IPS DF 19.7 (cell line): ENCODE measurements at regions not wholly inside any gene's neighbourhood (a gene's known extent, or its start where the extent isn't known, plus 50 kb on each side); places are given as distances from the start of the nearest gene placed in this dataset.

Experiments used
- DNase-seq: peaks from one replicate; pipeline ENCODE4 v3.0.0-alpha.2; 2013; ENCODE audit warnings: low read depth, low spot score

DNA sequence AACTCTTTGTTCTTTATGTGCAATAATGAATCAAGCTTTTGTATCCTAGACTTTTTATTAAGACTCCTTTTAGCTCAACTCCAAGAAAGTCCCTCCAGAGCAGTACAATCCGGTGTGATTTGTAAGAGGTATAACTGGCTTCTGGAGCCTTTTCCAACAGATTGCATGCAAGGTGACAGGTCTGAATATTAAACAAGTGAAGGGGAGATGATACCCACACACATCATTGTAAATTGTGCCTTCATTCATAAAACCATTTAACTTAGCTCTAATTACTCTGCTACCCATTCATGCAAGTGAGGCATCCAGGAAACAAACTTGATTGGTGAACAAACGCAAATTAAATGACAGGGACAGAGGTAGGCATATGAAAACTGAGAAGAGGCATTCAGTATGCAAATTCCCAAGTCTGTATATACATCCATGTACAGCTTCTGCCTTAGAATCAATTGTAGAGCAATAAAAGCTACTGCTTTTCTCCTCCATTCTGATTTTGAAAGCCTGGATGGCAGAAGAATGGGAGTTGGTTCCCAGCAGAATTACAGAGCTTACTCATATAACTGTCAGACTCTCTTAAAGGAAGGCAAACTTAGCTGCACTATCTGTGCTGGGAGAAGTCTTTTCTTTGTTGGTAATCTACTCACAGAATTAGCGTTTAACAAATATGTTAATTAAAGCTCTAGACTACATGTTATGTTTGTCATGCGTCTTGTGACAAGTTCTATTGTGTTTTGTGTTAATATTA, 261.0 kb upstream of the CDH6 start:
- no peak for DNase-seq

DNA sequence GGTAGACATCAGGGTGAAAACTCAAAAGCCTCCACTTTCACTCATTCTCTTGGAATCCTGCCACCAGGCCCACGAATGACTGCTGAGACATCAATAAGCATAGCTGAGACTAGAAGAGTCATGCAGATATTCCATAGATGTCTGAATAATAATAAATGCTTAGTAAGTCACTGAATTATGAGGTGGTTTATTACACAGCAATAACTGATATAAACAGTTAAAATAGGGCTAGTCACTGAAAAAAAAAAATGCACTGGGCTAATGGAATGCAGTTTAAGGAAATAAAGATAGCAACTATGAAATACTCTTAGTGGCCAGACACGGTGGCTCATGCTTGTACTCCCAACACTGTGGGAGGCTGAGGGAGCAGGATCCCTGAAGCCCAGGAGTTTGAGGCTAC, 262.8 kb upstream of the CDH6 start:
- no peak for DNase-seq

DNA sequence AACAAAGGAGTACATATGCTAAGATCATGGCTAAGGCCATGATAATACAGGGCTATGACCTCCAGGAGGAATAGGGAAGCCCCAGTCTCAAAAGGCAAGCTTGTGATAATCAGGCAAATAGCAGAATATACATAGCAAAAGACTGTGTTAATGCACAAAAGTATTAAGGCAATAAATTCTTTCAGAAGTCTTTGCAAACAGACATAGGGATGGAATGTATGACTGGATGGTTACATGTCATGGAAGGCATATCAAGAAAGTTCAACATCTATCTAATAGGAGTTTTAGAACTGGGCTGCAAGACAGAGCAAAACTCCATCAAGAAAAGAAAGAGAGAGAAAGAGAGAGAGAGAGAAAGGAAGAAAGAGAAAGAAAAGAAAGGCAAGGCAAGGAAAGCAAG, 264.5 kb upstream of the CDH6 start:
- no peak for DNase-seq

DNA sequence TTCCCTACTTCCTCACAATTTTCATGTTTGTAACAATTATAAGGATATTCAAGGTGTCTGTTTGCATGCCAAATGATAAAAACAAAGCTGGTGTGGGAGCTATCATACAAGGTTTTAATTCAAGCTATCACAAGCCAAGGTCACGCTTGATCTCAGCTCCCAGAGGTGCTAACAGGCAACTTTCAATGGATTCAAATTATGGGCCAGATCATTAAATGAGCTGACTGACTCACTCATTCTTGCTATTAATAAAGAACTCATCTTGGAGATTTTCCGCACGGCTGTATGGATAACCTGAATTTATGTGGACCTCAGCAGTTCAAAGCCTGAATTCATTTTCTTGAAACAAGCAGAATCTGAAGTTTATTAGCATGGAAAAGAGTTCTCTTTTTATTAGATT, 267.3 kb upstream of the CDH6 start:
- no peak for DNase-seq

DNA sequence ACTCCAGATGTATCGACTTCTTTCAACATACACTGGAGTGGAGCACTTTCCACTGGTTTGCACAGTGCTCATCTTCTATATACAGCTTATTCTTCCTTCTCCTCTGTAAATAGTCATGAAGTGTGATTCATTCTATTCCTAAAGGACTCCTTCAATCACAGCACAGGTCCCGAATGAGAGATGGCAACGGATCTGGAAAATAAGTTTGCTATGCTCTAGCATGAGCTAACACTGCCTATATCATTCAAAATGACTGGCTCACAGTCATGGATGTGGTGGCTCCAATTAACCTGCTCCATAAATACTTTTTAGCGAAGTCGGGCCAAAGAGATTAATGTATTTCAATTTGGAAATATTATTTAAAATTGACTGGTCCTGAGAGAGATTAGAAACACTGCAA, 272.1 kb upstream of the CDH6 start:
- no peak for DNase-seq

DNA sequence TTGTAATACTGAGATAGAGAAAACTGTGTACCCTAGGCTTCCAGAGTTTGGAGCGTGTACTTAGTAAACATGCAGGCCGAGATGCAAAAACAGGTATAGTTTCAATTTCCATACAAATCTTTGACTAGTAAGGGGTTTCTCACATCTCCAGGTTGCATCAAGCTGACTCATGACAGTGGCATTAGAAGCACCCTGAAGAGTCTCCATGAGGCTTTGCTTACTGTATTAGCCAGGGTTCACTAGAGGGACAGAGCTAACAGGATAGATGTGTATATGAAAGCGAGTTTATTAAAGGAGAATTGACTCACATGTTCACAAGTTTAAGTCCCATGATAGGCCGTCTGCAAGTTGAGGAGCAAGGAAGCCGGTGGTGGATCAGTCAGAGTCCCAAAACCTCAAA, 275.3 kb upstream of the CDH6 start:
- no peak for DNase-seq

DNA sequence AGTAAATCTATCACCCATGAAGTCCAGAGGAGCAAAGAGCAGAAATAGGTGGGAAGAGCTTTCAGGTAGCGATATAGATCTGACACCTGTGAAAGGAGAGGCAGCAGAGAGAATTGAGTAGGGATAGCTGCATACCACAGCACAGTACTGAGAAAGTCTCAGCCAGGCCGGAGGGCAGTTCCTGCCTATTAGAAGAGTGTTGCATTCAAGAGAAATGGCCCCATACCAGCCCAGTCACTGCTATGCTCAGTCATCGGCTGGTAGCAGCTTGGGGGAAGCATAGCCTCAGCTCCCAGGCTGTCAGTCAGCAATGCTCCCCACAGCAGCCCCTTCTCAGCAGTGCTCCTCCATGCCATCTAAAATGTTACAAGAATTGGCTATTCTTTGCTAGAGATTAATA, 285.1 kb upstream of the CDH6 start:
- DNase-seq: no peak

DNA sequence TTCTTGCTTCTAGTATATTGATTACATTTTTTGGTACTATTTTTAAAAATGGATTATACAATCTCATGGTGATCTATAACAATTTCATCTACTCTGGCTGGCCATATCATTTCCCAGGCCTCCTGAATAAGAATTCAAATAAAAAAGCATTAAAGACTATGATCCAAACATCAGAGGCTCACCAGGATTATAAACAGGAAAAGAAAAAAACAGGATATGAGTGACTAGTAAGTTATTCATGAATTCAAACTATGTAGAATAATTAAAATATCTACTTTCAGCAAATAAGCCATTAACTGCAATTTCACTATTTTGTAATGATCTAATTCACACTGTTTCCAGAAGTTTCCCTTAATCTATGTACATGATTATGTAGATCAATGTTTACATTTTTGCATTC, 293.1 kb upstream of the CDH6 start:
- no peak for DNase-seq

DNA sequence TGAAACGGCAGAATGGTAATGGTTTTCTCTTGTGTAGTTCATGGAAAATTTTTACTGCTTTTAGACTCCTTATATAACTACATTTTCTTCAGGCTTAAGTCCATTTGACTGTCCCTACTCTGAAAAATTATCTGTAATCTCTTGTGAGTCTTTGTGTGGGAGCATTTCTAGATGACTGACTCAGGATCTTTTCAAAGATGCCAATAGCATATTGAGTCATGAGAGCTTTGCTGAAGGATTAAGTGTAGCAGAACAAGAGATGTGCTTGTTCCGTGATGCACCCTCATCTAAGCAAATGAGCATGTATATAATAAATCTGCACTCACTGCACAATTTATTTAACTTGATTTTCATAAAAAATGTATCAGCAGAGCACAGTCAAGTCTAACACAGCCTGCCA, 298.7 kb upstream of the CDH6 start:
- DNase-seq: no peak

DNA sequence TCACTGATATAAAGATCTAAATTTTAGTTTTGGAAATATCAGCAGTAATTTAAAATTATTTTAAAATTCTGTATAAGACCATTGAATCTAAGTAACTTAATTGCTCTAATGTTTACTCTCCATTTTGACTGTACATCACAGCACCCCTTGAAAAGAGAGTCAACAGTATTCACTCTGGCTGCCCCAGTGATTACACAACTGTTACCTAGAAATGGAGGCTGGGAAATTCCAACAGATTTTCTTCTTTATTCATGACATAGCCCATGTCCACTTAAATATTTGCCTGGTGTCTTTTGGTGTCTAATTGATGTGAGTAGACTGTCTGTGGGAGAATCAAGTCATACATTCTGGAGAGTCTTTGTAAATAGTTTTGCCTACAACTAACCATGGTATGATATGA, 301.8 kb upstream of the CDH6 start:
- DNase-seq: no peak

DNA sequence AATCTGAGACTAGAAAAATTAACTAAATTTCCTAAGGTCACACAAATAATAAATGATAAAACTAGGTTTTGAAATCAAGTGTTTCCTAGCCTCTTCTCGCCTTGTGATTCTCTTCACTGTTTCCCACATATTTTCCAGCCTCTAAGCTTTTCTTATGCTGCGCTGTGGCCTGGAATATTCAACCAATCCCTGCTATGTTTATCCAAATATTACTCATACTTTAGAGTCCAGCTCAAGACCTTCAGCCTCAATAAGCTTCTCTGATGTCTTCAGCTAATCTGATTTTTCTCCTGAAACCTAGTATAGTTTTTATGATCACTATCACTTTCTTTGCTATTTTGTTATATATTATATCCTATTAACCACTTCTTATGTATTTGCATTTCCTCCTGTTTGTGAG, 303.1 kb upstream of the CDH6 start:
- DNase-seq: no peak

DNA sequence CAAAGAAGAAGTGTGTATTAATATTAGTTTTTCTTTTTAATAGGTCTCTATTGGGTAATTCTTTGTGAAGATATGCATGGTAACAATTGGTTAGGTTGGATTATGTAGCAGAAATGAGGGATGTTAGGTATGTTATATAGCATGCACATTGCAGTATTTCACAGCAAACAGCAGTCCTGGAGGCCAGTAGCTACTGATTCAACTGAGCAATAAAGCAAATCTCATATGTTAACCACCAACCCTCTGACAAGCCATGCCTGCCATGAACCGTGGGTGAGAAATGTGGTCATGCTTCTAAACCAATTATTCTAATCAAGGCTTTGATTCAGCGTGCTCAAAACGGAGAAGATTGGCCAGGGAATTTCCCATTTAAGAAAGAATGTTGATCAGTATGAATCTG, 313.0 kb upstream of the CDH6 start:
- no peak for DNase-seq

DNA sequence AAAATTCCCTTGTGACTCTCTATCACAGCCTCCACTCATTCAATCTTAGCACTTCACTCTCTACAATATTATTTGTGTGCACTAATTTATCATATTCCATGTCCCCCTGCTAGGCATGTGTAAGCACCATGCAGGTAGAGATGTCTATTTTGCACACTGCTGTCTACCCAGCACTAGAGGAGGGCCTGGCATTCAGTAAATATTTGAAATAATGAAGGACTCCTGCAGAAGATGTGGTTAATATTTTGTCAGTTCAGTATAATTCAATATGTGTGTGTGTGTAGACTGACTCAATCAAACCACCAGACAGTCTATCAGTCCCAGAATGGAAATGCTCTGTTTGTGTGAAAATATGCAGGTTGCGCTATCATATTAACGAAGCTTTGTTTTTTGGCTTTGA, 313.6 kb upstream of the CDH6 start:
- DNase-seq: no peak

DNA sequence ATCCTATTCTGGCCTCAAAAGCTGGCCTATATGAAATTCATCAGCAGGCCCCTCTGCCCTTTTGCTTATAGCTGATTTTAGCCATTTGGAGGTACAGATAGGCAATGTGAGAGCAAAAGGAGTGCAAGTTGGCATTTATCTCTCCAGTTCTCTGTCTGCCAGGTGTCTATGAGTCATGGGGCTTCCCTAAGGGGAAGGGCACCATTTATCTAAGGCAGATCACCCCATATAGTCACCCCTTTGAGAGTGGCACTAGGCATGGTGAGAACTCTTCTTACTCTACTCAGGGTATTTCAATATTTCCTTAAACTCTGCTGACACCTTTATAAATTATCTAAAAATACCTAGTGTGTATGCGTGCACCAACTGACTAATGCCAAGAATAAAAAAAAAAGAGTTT, 314.7 kb upstream of the CDH6 start:
- no peak for DNase-seq

DNA sequence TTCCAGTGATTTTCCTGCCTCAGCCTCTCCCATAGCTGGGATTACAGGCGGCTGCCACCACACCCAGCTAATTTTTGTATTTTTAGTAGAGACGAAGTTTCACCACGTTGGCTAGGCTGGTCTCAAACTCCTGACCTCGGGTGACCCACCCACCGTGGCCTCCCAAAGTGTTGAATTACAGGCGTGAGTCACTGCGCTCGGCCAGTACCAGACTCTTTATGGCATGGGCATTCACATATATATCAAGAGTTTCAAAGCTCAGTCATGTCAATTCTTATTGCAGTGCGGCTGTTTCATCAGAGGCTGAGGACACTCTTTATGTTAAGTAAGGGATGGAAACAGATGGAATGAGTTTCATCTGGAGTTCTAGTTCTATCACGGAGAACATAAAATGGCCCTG, 315.2 kb upstream of the CDH6 start:
- DNase-seq: no peak

DNA sequence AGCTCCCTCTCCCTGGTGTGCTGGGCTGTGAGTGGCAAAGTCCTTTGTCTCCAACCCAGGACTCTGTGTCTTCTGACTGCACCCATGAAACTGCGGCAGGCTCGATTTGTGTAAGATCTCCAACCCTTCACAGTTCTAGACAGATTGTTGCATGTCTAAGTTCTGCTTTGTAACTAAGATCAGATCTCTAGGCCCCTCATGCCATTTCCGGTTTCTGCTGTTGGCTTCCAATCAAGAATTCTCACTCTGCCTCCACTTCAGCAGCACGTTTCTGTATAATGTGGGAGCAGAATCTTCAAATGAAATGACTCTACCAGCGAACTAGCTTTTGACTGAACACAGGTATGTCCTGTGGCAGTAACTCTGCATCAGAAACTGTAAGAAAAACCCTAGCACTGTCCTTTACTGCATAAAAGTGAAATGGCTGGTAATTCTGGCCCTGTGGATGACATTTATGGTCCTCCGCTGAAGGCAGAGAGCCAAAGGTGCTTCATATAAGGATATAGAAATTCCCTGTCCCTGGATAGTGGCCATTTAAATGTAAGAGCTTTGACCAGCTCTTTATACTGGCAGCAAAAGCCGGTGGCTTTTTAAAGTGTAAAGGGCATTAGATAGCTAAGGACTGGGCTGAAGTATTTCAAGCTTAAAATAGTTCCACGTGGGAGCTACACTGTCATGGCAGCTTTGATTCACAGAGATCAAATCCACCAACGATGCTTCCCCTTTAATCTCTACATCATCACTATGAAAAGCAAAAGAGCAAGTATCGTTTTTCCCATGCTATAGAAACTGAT, 319.0 kb upstream of the CDH6 start:
- no peak for DNase-seq

DNA sequence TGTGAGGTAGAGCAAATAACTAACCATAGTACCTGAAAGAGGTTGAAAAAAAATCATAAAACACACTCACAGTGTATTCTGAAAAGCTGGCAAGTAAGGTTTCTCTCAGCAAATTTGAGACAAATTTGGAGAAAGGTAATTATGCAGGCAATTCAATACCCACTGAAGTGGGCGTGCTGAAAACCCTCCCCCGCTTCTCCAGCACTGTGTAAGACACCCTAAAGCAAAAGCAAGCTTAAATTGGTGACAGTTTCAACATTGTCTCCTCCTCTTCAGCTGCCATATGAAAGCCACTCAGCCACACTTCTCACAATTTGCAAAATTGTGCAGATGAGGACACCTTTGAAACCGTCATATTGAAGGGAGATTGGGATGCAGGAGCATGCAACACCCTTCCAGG, 322.3 kb upstream of the CDH6 start:
- DNase-seq: no peak

DNA sequence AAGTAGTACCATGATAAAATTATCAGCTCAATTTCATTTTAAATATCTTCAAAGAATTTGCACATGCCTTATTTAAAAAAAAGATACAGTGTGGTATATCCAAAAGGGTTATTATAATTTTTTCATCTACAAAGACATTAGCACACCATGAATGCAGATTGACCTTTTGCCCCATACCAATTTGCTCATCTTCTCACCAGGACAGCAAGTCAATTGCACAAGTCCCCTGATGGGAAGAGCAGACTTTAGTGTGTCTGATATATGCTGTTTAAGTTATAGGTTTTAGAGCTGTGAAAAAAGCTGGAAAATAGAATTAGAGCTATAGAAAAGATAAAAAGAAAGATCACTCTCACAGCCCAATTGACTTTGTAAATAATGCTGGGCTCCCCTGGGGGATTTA, 325.8 kb upstream of the CDH6 start:
- DNase-seq: no peak

DNA sequence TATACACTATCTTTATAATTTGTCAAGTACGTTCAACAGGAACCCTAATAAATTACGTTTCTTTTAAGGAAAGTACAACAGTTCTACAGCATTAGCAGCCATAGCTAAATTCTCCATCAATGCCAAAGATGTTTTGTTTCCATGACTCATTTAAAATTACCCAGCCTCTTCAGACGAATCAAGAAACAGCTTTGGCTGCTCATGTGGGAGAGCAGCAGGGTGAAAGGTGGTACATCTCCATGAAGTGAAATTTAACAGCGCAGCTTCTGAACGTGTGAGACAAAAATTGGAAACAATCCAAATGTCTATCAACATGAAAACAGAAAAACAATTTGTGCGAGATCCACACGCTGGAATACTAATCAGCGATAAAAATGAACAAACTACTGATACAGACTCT, 327.3 kb upstream of the CDH6 start:
- DNase-seq: no peak

DNA sequence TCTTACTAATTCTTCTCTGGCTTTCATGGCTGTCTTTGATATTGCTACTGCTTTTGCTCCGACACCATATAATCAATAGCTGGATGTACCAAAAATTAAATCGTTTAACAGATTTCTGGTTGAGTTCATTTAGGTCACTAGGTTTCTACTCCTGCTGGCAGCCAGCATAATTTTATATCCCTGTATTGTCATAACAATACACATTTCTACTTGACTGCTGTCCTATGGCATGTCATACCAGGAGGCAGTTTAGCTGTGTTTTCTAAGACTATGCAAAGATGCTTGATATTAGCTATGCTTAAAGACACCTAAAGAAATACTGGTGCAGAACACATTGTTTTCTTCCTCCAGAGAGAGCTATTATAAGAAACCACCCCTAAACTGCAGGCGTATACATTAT, 337.2 kb upstream of the CDH6 start:
- no peak for DNase-seq

DNA sequence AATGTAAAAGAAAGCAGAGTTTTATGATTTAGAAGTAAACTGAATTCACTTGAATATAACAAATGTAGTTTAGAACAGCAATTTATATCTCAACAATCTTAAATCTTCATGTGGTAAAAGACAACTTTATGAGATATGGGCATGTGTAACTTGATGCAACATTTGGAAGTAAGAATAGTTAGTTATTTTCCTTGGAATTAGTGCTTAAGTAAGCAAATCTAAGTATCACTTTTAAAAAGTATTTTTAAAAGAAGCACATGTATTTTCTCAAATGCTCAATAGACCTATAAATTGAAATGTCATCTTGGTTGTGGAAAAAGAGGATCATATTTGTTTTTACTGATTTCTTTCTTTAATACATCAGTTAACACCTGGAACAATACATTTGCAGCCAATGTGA, 340.3 kb upstream of the CDH6 start:
- DNase-seq: no peak

DNA sequence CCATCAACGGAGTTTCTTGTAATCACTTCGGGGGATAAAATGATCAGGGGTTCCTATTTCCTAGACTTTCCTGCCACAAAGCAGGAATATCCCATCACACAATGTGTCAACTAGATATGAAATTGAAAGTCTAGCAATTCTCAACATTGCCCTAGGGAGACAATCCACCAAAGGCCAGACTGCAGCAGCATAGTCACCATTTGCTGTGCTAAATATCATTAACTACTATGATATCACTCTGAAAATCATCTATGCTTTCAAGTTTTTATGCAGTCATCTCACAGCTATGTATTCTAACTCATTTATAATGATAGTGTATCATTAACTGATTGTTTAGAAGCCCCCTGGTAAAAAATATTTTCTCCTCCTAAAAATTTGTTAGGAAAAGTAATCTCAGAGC, 342.6 kb upstream of the CDH6 start:
- DNase-seq: no peak

DNA sequence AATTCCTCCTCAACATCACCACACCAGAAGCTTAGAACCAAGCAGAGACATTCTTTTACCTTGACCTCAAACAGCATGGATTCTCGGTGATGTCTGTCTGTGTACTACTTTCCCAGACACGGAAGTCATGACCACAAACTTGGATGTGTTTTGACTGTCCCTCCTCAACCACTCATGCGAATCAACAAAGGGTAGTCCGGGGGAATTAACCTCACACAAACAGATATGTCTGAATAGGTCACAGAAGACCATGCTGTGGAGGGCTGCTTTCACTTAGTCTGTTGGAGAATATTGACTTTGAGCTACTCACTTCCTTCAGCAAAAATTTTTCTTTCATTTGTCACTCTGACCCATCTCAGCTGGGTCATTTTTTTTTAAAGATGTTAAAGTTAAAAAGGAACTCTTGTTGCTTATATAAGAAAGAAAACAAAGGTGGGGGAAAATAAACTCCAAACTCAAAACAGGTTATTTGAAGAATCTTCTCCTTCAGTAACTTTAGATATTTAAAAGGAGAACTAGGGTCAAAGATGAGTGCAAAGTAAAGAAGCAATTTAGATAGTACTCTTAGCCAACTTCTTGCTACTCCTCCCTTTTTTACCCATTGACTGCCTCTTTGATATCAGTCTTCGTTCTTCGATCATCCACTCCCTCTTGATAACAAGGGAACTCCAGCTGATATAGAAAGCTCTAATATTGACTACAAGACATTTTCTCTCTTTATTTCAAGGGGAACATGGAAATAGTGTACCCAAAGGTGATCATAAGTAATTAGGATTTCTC, 343.4 kb upstream of the CDH6 start:
- no peak for DNase-seq
